Type B pancreatic cell (in vitro differentiated cells): ENCODE measurements at regions not wholly inside any gene's neighbourhood (a gene's known extent, or its start where the extent isn't known, plus 50 kb on each side); places are given as distances from the start of the nearest gene placed in this dataset.

Experiments
- DNase-seq: peaks from one replicate; pipeline ENCODE4 v3.0.0; 2021; ENCODE audit warnings: mixed read lengths; ENCODE audit not compliant: unreplicated experiment; ENCODE audit errors: extremely low spot score
- H3K27ac Mint-ChIP-seq: 2 replicates; pipeline ENCODE4 v1.8.0; 2021; ENCODE audit warnings: mild to moderate bottlenecking, mixed read lengths
- H3K27me3 Mint-ChIP-seq: 2 replicates; pipeline ENCODE4 v1.8.0; 2021; ENCODE audit warnings: mixed read lengths
- H3K36me3 Mint-ChIP-seq: 2 replicates; pipeline ENCODE4 v1.8.0; 2021; ENCODE audit warnings: mixed read lengths
- H3K4me1 Mint-ChIP-seq: one replicate; pipeline ENCODE4 v1.8.0; 2021; ENCODE audit warnings: mixed read lengths; ENCODE audit not compliant: unreplicated experiment
- H3K4me3 Mint-ChIP-seq: 2 replicates; pipeline ENCODE4 v1.8.0; 2021; ENCODE audit warnings: mild to moderate bottlenecking, mixed read lengths
- H3K9me3 Mint-ChIP-seq: 2 replicates; pipeline ENCODE4 v1.8.0; 2021; ENCODE audit warnings: mixed read lengths
- TF ChIP-seq, protein P1 (sequence below): fragments of 200-600 bp; sonication (generic); conservative IDR thresholded peaks from 2 replicates; pipeline ENCODE4 v1.5.0; 2021; ENCODE audit warnings: antibody characterized with exemption, mild to moderate bottlenecking

DNA sequence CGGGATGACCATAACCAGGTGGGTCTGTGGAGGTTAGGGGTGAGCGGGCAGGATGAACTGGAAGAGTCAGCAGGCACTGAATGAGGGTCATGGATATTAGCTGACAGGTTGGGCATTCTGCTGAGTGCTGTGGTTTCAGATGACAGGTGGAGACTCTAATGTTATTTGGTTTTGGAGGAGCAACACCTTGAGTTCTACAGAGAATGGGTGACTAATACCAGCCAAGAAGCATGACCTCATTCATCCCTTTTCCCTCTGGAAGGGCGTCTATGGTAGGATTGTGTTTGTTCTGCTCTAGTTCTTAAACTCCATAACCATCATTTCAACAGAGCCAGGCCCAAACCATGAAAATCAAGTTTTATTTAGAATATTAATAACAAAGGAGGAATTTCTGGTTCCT, 550.7 kb upstream of the LMCD1 start:
- TF ChIP-seq, protein P1, sequence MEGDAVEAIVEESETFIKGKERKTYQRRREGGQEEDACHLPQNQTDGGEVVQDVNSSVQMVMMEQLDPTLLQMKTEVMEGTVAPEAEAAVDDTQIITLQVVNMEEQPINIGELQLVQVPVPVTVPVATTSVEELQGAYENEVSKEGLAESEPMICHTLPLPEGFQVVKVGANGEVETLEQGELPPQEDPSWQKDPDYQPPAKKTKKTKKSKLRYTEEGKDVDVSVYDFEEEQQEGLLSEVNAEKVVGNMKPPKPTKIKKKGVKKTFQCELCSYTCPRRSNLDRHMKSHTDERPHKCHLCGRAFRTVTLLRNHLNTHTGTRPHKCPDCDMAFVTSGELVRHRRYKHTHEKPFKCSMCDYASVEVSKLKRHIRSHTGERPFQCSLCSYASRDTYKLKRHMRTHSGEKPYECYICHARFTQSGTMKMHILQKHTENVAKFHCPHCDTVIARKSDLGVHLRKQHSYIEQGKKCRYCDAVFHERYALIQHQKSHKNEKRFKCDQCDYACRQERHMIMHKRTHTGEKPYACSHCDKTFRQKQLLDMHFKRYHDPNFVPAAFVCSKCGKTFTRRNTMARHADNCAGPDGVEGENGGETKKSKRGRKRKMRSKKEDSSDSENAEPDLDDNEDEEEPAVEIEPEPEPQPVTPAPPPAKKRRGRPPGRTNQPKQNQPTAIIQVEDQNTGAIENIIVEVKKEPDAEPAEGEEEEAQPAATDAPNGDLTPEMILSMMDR = no peak
- no peaks in the 10 kb centered on the region for H3K27me3 Mint-ChIP-seq
- no peaks in the 10 kb centered on the region for H3K4me1 Mint-ChIP-seq
- no peaks in the 10 kb centered on the region for H3K36me3 Mint-ChIP-seq
- H3K9me3 Mint-ChIP-seq = no peaks in the 10 kb centered on the region
- H3K4me3 Mint-ChIP-seq = no peak overlapping the region
- DNase-seq = no peak
- H3K27ac Mint-ChIP-seq = no peak overlapping the region

DNA sequence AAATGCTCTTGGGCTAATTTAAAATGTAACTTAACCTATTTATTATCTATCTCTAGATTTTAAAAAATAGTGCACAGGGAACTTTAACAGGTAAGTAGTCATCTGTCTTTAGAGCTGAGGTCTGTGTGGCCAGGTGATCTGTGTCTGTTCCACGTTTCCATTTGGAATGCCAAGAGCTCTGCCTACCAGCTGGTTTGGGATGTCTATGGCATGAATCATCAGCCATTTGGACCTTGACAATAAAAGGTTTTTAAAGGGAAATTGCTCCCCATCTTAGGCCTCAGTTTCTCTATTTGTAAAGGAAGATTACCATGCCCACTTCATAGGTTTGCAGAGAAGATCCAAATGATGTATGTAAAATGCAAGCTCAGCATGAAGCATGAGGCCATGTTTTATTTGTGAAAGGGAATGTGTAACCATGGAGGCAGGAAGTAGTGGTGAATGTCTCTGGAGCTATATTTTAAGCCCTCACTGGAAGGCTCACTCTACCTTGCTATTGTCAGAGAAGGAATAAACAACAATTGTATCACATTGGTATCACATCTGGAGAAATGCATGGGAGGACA, 548.1 kb upstream of the LMCD1 start:
- TF ChIP-seq, protein P1 = no peak
- H3K27ac Mint-ChIP-seq = no peak overlapping the region
- H3K4me1 Mint-ChIP-seq = no peaks in the 10 kb centered on the region
- no peaks in the 10 kb centered on the region for H3K9me3 Mint-ChIP-seq
- H3K4me3 Mint-ChIP-seq = no peak overlapping the region
- H3K27me3 Mint-ChIP-seq = no peaks in the 10 kb centered on the region
- no peaks in the 10 kb centered on the region for H3K36me3 Mint-ChIP-seq
- DNase-seq = no peak

DNA sequence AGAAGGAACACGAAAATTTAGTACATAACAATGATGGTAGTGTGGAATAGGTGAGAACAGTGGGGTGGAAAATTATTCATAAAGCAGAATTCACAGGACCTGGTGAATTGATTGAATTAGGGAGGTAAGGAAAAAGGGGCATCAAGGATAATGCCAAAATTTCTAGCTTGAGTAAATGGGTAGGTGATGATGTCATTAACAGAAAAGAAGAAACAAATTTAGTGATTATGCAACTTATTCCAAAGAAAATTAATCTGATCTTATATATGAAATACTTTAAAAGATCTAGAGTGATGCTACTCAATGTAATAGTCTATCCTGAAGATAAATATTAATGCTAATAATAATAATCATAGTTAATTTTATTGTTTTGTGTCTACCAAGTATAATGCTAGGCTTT, 544.6 kb upstream of the LMCD1 start:
- TF ChIP-seq, protein P1 = no peak
- H3K27me3 Mint-ChIP-seq = no peaks in the 10 kb centered on the region
- no peaks in the 10 kb centered on the region for H3K4me1 Mint-ChIP-seq
- H3K27ac Mint-ChIP-seq = no peak overlapping the region
- no peaks in the 10 kb centered on the region for H3K36me3 Mint-ChIP-seq
- no peak overlapping the region for H3K4me3 Mint-ChIP-seq
- DNase-seq = no peak
- no peaks in the 10 kb centered on the region for H3K9me3 Mint-ChIP-seq

DNA sequence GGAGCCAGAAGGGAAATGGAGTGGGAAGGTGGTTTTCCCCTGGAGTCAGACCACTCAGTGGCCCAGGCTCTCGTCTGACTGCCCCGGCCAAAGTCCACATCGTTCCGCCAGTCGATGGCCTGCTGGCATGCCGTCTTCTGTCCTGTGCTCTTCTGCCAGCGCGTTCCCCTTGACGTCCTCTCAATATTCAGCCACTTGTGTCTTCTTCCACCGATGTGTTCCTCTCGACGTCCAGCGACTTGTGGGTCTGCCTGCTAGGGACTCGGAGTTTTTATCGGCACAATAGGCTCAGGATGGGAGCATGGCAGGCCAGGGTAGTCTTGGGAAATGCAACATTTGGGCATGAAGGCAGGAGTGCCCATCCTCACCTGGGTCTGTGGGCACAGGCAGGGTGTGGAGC, 542.5 kb upstream of the LMCD1 start:
- no peak overlapping the region for H3K4me3 Mint-ChIP-seq
- no peak for DNase-seq
- H3K27me3 Mint-ChIP-seq = no peaks in the 10 kb centered on the region
- H3K4me1 Mint-ChIP-seq = no peaks in the 10 kb centered on the region
- no peak overlapping the region for H3K27ac Mint-ChIP-seq
- no peaks in the 10 kb centered on the region for H3K36me3 Mint-ChIP-seq
- H3K9me3 Mint-ChIP-seq = no peaks in the 10 kb centered on the region
- TF ChIP-seq, protein P1 = no peak

DNA sequence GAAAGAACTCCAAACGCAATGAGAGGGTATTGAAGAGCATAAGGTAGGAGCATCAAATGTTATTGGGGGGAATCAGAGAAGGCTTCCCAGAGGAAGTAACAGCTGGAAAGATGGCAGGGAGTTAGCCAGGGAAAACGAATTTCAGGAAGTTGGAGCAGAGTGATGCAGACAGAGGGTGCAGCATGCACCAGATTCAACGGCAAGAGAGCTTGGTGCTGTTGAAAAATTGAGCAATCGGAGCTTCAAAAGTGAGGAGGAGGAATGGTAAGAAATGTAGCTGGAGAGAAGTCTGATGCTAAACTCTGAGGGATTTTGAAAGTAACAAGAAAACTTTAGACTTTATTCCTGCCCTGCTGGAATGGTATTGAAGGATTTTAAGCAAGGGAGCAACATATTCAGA, 541.0 kb upstream of the LMCD1 start:
- no peaks in the 10 kb centered on the region for H3K36me3 Mint-ChIP-seq
- no peaks in the 10 kb centered on the region for H3K9me3 Mint-ChIP-seq
- no peaks in the 10 kb centered on the region for H3K27me3 Mint-ChIP-seq
- no peaks in the 10 kb centered on the region for H3K4me1 Mint-ChIP-seq
- TF ChIP-seq, protein P1 = no peak
- no peak overlapping the region for H3K4me3 Mint-ChIP-seq
- no peak overlapping the region for H3K27ac Mint-ChIP-seq
- DNase-seq = no peak

DNA sequence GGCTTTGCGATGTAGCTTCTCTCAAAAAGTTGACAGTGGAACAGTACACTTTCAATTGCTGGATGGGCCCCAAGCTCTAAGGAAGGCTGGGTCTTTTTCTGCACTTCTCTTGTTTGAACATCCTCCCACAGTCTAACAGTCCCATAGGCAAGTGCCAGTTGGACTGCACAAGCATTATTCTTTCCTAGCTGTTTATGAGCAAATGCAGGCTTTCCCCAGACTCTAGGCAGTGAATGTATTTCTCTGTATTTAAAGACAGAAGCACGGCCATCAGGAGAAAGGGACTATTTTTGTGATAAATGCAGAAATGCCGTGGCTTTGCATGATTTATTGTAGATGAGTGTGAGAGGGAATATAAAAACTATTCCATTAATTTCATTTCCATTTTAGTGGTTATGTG, 539.3 kb upstream of the LMCD1 start:
- no peaks in the 10 kb centered on the region for H3K9me3 Mint-ChIP-seq
- no peaks in the 10 kb centered on the region for H3K36me3 Mint-ChIP-seq
- no peak overlapping the region for H3K4me3 Mint-ChIP-seq
- TF ChIP-seq, protein P1 = no peak
- H3K27me3 Mint-ChIP-seq = no peaks in the 10 kb centered on the region
- H3K4me1 Mint-ChIP-seq = no peaks in the 10 kb centered on the region
- no peak overlapping the region for H3K27ac Mint-ChIP-seq
- DNase-seq = no peak
